ENCODE measurements at regions not wholly inside any gene's neighbourhood (a gene's known extent, or its start where the extent isn't known, plus 50 kb on each side); places are given as distances from the start of the nearest gene placed in this dataset.
"Not testable (repeated sequence)": the region's sequence is repeated elsewhere in the genome, so short reads cannot be mapped to it uniquely, and the experiment has no call there.

DNA sequence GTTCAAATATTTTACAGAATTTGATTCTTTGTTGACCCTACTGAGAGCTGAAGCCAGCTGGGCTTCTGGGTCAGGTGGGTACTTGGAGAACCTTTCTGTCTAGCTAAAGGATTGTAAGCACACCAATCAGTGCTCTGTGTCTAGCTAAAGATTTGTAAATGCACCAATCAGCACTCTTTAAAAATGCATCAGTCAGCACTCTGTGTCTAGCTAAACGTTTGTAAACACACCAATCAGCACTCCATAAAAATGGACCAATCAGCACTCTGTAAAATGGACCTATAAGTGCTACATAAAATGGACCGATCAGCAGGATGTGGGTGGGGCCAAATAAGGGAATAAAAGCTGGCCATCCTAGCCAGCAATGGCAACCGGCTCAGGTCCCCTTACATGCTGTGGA is 76.4 kb upstream of the TMSB4Y start:
- not testable (repeated sequence) for H3K36me3 ChIP-seq (replicated peaks; ENCODE audit: low read depth, low read length); H4K20me1 ChIP-seq (ENCODE audit: insufficient read depth, low read length); H3K9me3 ChIP-seq (ENCODE audit: insufficient read depth, low read length); H3K79me2 ChIP-seq (ENCODE audit: low read length); H3K4me1 ChIP-seq (ENCODE audit: low read length); H2AFZ ChIP-seq (ENCODE audit: low read depth, low read length); H3K4me2 ChIP-seq (ENCODE audit: low read length); H3K9ac ChIP-seq (ENCODE audit: low read length); H3K4me3 ChIP-seq (ENCODE audit: low read length); H3K27me3 ChIP-seq (ENCODE audit: low read depth, low read length); H3K27ac ChIP-seq (ENCODE audit: low read length)

DNA sequence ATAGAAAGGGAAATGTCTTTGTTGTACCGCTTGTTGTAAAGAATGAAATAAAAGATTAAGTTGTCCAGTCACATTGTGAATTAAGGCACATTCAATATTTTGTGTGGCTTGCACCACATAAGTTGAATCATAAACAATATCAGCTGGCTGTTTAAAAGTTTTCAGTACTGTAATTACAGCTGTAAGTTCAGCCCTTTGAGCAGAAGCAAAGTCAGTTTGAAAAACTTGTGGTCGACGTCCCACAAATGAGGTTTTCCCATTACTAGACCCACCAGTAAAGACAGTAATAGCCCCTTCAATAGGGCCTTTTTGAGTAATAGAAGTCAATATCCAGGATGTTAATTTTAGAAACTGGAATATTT is 87.8 kb upstream of the TMSB4Y start:
- Histone ChIP-seq H3K9me3 (ENCODE audit: insufficient read depth, low read length) (no peaks in the 10 kb centered on the region), H3K79me2 (ENCODE audit: low read length) (no peaks in the 10 kb centered on the region), H4K20me1 (ENCODE audit: insufficient read depth, low read length) (no peaks in the 10 kb centered on the region), H2AFZ (ENCODE audit: low read depth, low read length) (no peak overlapping the region), H3K9ac (ENCODE audit: low read length) (0 out of 2 replicates have a peak overlapping the region, but pooled peaks have one; percentile 12), H3K4me3 (ENCODE audit: low read length) (peak overlapping the region; percentile 53), H3K4me2 (ENCODE audit: low read length) (peak overlapping the region; percentile 88), H3K27ac (ENCODE audit: low read length) (0 out of 2 replicates have a peak overlapping the region, but pooled peaks have one; percentile 32), H3K27me3 (ENCODE audit: low read depth, low read length) (no peaks in the 10 kb centered on the region), H3K36me3 (replicated peaks; ENCODE audit: low read depth, low read length) (no peaks in the 10 kb centered on the region), H3K4me1 (ENCODE audit: low read length) (peaks cover 19% of the 10 kb centered on the region)
- TF ChIP-seq EZH2phosphoT487 (IDR thresholded peaks at IDR 0.05; ENCODE audit: low read depth), result no peak
- TF ChIP-seq, protein P1, sequence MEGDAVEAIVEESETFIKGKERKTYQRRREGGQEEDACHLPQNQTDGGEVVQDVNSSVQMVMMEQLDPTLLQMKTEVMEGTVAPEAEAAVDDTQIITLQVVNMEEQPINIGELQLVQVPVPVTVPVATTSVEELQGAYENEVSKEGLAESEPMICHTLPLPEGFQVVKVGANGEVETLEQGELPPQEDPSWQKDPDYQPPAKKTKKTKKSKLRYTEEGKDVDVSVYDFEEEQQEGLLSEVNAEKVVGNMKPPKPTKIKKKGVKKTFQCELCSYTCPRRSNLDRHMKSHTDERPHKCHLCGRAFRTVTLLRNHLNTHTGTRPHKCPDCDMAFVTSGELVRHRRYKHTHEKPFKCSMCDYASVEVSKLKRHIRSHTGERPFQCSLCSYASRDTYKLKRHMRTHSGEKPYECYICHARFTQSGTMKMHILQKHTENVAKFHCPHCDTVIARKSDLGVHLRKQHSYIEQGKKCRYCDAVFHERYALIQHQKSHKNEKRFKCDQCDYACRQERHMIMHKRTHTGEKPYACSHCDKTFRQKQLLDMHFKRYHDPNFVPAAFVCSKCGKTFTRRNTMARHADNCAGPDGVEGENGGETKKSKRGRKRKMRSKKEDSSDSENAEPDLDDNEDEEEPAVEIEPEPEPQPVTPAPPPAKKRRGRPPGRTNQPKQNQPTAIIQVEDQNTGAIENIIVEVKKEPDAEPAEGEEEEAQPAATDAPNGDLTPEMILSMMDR (IDR thresholded peaks at IDR 0.05; ENCODE audit: low read depth, low read length), result no peak

DNA sequence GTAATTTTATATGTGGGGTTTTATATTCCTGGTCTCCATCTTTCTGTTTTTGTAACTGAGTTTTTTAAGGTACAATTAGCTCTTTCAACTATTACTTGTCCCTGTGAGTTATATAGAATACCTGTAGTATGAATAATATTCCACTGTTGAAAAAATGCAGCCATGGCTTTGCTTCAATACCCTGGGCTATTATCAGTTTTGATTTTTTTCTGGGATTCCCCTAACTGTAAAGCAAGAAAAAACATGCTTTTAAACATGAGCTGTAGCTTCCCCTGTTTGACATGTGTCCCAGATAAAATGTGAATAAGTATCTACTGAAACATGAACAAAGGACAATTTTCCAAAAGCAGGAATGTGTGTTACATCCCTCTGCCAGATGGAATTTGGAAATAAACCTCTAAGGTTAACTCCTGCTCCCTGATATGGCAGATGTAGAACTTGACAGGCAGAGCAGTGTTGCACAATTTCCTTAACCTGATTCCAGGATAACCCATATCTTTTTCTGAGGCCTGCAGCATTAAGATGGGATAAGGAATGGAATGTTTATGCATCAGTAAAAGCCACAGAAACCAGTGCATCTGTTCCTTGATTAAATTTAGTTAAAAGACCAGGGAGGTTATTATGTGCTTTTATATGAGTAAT is 88.3 kb upstream of the TMSB4Y start:
- H3K79me2 ChIP-seq (ENCODE audit: low read length), result no peaks in the 10 kb centered on the region
- H2AFZ ChIP-seq (ENCODE audit: low read depth, low read length), result no peak overlapping the region
- no peaks in the 10 kb centered on the region for H3K9me3 ChIP-seq (ENCODE audit: insufficient read depth, low read length)
- peak overlapping the region; percentile 12; the same call in 1 of the 2 replicates for H3K9ac ChIP-seq (ENCODE audit: low read length)
- H3K4me2 ChIP-seq (ENCODE audit: low read length), result peak overlapping the region; percentile 88
- H3K27me3 ChIP-seq (ENCODE audit: low read depth, low read length), result no peaks in the 10 kb centered on the region
- H3K36me3 ChIP-seq (replicated peaks; ENCODE audit: low read depth, low read length), result no peaks in the 10 kb centered on the region
- no peaks in the 10 kb centered on the region for H4K20me1 ChIP-seq (ENCODE audit: insufficient read depth, low read length)
- H3K4me3 ChIP-seq (ENCODE audit: low read length), result peak overlapping the region; percentile 53
- peaks cover 19% of the 10 kb centered on the region for H3K4me1 ChIP-seq (ENCODE audit: low read length)
- H3K27ac ChIP-seq (ENCODE audit: low read length), result 0 out of 2 replicates have a peak overlapping the region, but pooled peaks have one; percentile 32
- TF ChIP-seq, protein P1 (IDR thresholded peaks at IDR 0.05; ENCODE audit: low read depth, low read length), result no peak
- TF ChIP-seq EZH2phosphoT487 (IDR thresholded peaks at IDR 0.05; ENCODE audit: low read depth), result no peak

DNA sequence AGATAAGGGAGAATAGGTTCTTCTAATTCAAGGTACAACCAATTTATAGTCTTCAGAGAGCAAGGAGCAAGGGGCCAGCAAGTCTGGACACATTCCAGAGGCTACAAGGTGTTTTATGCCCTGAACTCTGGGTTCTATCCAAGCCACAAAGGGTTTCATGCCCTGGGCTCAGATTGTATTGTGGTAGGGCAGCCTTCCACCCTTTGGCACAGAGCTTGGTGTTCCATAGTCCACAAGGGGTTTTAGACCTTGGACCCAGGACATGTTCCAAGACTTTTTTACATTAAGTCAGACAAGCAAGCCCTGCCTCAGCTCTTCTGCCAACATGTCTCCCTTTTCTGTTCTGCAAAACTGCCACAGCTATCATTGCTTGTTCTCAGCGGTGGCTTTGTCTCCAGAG is 90.8 kb upstream of the TMSB4Y start:
- H3K4me2 ChIP-seq (ENCODE audit: low read length), result no peak overlapping the region
- no peaks in the 10 kb centered on the region for H3K9me3 ChIP-seq (ENCODE audit: insufficient read depth, low read length)
- TF ChIP-seq, protein P1 (IDR thresholded peaks at IDR 0.05; ENCODE audit: low read depth, low read length), result no peak
- no peak for TF ChIP-seq EZH2phosphoT487 (IDR thresholded peaks at IDR 0.05; ENCODE audit: low read depth)
- H3K9ac ChIP-seq (ENCODE audit: low read length), result no peak overlapping the region
- H3K27ac ChIP-seq (ENCODE audit: low read length), result no peak overlapping the region
- H3K36me3 ChIP-seq (replicated peaks; ENCODE audit: low read depth, low read length), result no peaks in the 10 kb centered on the region
- H4K20me1 ChIP-seq (ENCODE audit: insufficient read depth, low read length), result no peaks in the 10 kb centered on the region
- peaks cover 19% of the 10 kb centered on the region for H3K4me1 ChIP-seq (ENCODE audit: low read length)
- H3K79me2 ChIP-seq (ENCODE audit: low read length), result no peaks in the 10 kb centered on the region
- H3K4me3 ChIP-seq (ENCODE audit: low read length), result no peak overlapping the region
- no peaks in the 10 kb centered on the region for H3K27me3 ChIP-seq (ENCODE audit: low read depth, low read length)
- no peak overlapping the region for H2AFZ ChIP-seq (ENCODE audit: low read depth, low read length)
